ENCODE measurements at regions not wholly inside any gene's neighbourhood (a gene's known extent, or its start where the extent isn't known, plus 50 kb on each side); places are given as distances from the start of the nearest gene placed in this dataset.

DNA sequence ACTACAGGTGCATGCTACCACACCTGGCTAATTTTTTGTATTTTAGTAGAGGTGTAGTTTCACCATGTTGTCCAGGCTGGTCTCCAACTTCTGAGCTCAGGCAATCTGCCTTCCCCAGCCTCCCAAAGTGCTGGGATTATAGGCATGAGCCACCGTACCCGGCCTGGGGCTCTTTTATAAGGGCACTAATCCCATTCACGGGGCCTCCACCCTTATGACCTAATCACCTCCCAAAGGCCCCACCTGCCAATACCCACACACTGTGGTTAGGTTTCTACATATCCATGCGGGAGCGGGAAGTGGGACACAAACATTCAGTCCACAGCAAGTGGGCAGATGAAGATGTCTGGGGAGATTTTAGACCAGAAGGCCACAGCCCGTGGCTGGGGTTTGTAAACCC, 164.7 kb upstream of the SH3BP4 start:
- TF ChIP-seq POLR2AphosphoS5 (IDR thresholded peaks at IDR 0.05; ENCODE audit: borderline replicate concordance, low read depth, low read length), result no peak
- no peak for TF ChIP-seq EZH2 (IDR thresholded peaks at IDR 0.05)
- TF ChIP-seq FOXP2 (optimal IDR thresholded peaks at IDR 0.05; ENCODE audit: control extremely low read depth, extremely low read length, insufficient read depth), result no peak
